ENCODE measurements at regions not wholly inside any gene's neighbourhood (a gene's known extent, or its start where the extent isn't known, plus 50 kb on each side); places are given as distances from the start of the nearest gene placed in this dataset.

DNA sequence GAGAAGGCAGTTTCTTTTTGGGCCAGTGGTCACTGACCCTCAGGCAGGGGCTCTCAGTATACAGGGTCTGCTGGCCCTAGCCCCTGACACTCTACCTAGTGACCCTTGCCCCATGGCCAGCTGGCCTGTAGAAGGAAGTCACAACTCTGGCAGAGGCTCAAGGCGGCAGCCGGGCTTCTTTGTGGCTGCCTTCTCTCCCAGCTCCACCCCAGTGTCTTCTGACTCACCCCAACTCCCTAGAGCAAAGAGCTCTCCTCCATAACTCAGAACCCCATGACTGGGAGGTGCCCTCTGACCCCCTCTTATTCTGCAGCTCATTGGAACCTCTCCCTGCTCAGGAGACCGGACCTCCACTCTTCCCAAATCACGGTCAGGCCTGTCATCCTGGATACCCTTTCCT is 358.2 kb downstream of the FGFR2 start:
- Mint-ChIP-seq H3K9me3 (ENCODE audit: unreplicated experiment) (peaks cover 8% of the 10 kb centered on the region), H3K4me3 (ENCODE audit: unreplicated experiment) (no peak overlapping the region), H3K36me3 (ENCODE audit: unreplicated experiment) (no peaks in the 10 kb centered on the region), H3K27ac (ENCODE audit: unreplicated experiment) (no peak overlapping the region), H3K27me3 (ENCODE audit: unreplicated experiment) (no peaks in the 10 kb centered on the region), H3K4me1 (ENCODE audit: unreplicated experiment) (no peaks in the 10 kb centered on the region)
- no peak for DNase-seq (ENCODE audit: extremely low spot score, unreplicated experiment)
- TF ChIP-seq, protein P1, sequence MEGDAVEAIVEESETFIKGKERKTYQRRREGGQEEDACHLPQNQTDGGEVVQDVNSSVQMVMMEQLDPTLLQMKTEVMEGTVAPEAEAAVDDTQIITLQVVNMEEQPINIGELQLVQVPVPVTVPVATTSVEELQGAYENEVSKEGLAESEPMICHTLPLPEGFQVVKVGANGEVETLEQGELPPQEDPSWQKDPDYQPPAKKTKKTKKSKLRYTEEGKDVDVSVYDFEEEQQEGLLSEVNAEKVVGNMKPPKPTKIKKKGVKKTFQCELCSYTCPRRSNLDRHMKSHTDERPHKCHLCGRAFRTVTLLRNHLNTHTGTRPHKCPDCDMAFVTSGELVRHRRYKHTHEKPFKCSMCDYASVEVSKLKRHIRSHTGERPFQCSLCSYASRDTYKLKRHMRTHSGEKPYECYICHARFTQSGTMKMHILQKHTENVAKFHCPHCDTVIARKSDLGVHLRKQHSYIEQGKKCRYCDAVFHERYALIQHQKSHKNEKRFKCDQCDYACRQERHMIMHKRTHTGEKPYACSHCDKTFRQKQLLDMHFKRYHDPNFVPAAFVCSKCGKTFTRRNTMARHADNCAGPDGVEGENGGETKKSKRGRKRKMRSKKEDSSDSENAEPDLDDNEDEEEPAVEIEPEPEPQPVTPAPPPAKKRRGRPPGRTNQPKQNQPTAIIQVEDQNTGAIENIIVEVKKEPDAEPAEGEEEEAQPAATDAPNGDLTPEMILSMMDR (IDR thresholded peaks at IDR 0.05): no peak

DNA sequence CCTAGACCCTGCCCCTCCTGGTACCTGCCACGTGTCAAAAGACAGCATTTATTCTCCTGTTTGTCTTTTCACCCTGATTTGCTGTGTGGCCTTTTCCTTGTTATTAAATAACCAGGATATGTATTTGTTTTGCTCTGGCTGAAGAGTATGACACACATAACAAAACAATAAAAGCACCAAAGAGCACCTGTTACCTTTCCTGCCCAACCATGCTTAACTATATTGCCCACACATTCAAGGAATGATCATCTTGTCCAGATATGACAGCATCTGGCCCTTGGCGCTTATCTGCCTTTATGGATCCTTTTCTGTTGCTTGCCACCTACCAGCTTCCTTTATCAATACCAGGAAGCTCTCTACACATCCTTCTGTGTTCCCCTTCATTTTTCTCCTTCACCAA is 357.7 kb downstream of the FGFR2 start:
- Mint-ChIP-seq H3K9me3 (ENCODE audit: unreplicated experiment) (peaks cover 8% of the 10 kb centered on the region), H3K27ac (ENCODE audit: unreplicated experiment) (no peak overlapping the region), H3K36me3 (ENCODE audit: unreplicated experiment) (no peaks in the 10 kb centered on the region), H3K27me3 (ENCODE audit: unreplicated experiment) (no peaks in the 10 kb centered on the region), H3K4me3 (ENCODE audit: unreplicated experiment) (no peak overlapping the region), H3K4me1 (ENCODE audit: unreplicated experiment) (no peaks in the 10 kb centered on the region)
- TF ChIP-seq, protein P1 (IDR thresholded peaks at IDR 0.05): no peak
- DNase-seq (ENCODE audit: extremely low spot score, unreplicated experiment): no peak

DNA sequence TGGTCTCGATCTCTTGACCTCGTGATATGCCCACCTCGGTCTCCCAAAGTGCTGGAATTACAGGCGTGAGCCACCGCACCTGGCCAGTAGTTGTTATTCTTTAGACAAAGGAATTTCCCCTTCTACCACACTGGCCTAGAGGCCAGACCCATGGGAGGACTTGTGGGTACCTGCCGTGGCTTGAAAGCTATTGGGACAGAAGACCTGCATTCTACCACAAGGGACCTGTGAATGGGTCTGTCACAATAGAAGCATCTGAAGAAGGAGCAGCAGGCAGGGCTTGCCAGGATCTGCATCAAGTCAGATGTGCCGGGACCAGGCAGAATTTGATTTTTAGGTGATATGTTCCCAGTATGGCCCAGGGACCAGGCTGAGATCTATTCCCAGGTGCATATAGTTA is 356.9 kb downstream of the FGFR2 start:
- Mint-ChIP-seq H3K9me3 (ENCODE audit: unreplicated experiment) (peaks cover 8% of the 10 kb centered on the region), H3K4me3 (ENCODE audit: unreplicated experiment) (no peak overlapping the region), H3K36me3 (ENCODE audit: unreplicated experiment) (no peaks in the 10 kb centered on the region), H3K4me1 (ENCODE audit: unreplicated experiment) (no peaks in the 10 kb centered on the region), H3K27me3 (ENCODE audit: unreplicated experiment) (no peaks in the 10 kb centered on the region), H3K27ac (ENCODE audit: unreplicated experiment) (no peak overlapping the region)
- DNase-seq (ENCODE audit: extremely low spot score, unreplicated experiment): no peak
- TF ChIP-seq, protein P1 (IDR thresholded peaks at IDR 0.05): no peak

DNA sequence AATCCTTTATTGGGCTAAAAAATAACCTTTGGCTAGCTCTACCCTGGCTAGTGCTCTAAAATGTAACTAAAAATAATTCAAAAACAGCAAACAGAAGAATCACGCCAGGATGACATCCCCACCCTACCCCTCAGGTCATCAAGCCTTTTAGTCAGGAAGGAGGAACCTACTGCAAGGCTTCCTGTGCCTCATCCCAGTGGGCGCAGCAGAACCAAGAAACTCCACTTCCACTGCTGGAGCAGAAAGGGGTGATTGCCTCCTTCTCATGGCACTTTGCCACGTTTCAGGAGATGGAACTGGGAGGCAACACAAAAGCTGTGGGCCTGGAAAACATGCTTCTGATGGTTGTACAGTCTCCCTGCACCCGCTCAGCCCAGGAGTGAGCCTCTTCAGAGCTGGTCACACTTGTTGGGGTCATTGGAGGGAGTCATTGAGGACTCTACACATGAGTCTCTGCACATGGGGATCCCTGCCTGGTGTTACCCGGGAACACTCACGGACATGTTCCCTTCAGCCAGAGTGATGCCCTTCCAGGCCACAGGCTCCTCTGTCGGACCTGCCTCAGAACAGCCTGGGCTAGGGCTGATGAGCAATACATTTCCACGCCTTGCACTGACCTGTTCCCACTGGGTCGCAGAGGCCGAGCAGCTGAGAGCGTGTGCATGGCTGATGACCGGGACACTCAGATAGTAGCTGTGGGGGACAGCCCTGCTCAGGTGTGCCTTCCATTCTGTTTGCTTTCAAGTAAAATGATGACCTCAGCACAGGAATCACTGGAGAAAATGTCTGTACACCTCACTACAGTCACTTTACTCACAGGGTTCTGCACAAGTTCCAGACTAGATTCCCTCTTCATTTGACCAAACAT is 355.3 kb downstream of the FGFR2 start:
- Mint-ChIP-seq H3K4me3 (ENCODE audit: unreplicated experiment) (no peak overlapping the region), H3K36me3 (ENCODE audit: unreplicated experiment) (no peaks in the 10 kb centered on the region), H3K27me3 (ENCODE audit: unreplicated experiment) (no peaks in the 10 kb centered on the region), H3K27ac (ENCODE audit: unreplicated experiment) (no peak overlapping the region), H3K4me1 (ENCODE audit: unreplicated experiment) (no peaks in the 10 kb centered on the region), H3K9me3 (ENCODE audit: unreplicated experiment) (peaks cover 8% of the 10 kb centered on the region)
- DNase-seq (ENCODE audit: extremely low spot score, unreplicated experiment): no peak
- TF ChIP-seq, protein P1 (IDR thresholded peaks at IDR 0.05): no peak

DNA sequence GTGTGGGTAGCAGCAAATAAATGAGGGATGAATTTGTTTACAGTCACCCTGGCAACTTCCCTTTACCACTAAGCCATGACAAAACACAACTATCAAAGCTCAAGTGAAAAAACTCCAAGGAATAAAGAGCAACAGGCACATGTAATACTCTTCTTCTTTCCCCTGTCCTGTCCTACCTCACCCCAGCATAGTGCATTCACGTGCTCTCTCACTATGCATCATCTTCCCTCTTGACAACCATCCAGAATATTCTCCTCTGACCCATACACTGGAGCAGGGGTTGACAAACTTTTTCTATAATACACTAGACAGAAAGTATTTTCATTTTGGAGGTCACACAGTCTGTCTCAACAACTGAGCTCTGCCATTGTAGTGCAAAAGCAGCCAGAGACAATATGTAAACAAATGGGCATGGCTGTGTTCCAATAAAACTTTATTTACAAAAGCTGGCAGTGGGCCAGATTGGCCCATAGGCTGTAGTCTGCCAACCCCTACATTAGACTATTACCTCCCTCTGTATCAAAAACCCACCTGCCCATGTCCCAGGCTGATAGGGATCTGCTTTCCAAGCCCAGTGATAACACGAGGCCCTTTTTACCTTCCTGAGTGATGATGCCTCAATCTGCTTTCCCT is 354.5 kb downstream of the FGFR2 start:
- H3K27ac Mint-ChIP-seq (ENCODE audit: unreplicated experiment): no peak overlapping the region
- H3K9me3 Mint-ChIP-seq (ENCODE audit: unreplicated experiment): peaks cover 8% of the 10 kb centered on the region
- TF ChIP-seq, protein P1 (IDR thresholded peaks at IDR 0.05): no peak
- no peak for DNase-seq (ENCODE audit: extremely low spot score, unreplicated experiment)
- H3K36me3 Mint-ChIP-seq (ENCODE audit: unreplicated experiment): no peaks in the 10 kb centered on the region
- H3K4me1 Mint-ChIP-seq (ENCODE audit: unreplicated experiment): no peaks in the 10 kb centered on the region
- no peak overlapping the region for H3K4me3 Mint-ChIP-seq (ENCODE audit: unreplicated experiment)
- H3K27me3 Mint-ChIP-seq (ENCODE audit: unreplicated experiment): no peaks in the 10 kb centered on the region
